ENCODE measurements at regions not wholly inside any gene's neighbourhood (a gene's known extent, or its start where the extent isn't known, plus 50 kb on each side); places are given as distances from the start of the nearest gene placed in this dataset.

GRCh38 chr5:145362266-145362665, 472.9 kb downstream of the PRELID2 start:
- Histone ChIP-seq H3K27me3 (ENCODE audit: control insufficient read depth, insufficient read depth, low read length) (no peaks in the 10 kb centered on the region), H3K27ac (ENCODE audit: low read depth, low read length) (no peak overlapping the region), H3K9ac (ENCODE audit: low read length) (no peak overlapping the region), H3K4me3 (ENCODE audit: low read length) (no peak overlapping the region), H3K36me3 (ENCODE audit: control insufficient read depth, insufficient read depth, low read length) (no peaks in the 10 kb centered on the region), H3K4me1 (ENCODE audit: control insufficient read depth, insufficient read depth, low read length) (no peaks in the 10 kb centered on the region)

GRCh38 chr5:145360936-145361335, 474.2 kb downstream of the PRELID2 start:
- Histone ChIP-seq H3K27me3 (ENCODE audit: control insufficient read depth, insufficient read depth, low read length) (no peaks in the 10 kb centered on the region), H3K4me3 (ENCODE audit: low read length) (no peak overlapping the region), H3K9ac (ENCODE audit: low read length) (no peak overlapping the region), H3K27ac (ENCODE audit: low read depth, low read length) (no peak overlapping the region), H3K4me1 (ENCODE audit: control insufficient read depth, insufficient read depth, low read length) (no peaks in the 10 kb centered on the region), H3K36me3 (ENCODE audit: control insufficient read depth, insufficient read depth, low read length) (no peaks in the 10 kb centered on the region)

GRCh38 chr5:145350513-145350912, 484.6 kb downstream of the PRELID2 start:
- Histone ChIP-seq H3K27ac (ENCODE audit: low read depth, low read length) (no peak overlapping the region), H3K9ac (ENCODE audit: low read length) (no peak overlapping the region), H3K36me3 (ENCODE audit: control insufficient read depth, insufficient read depth, low read length) (no peaks in the 10 kb centered on the region), H3K4me1 (ENCODE audit: control insufficient read depth, insufficient read depth, low read length) (no peaks in the 10 kb centered on the region), H3K27me3 (ENCODE audit: control insufficient read depth, insufficient read depth, low read length) (no peaks in the 10 kb centered on the region), H3K4me3 (ENCODE audit: low read length) (no peak overlapping the region)

- Histone ChIP-seq H3K27ac (ENCODE audit: low read depth, low read length) (no peak overlapping the region), H3K36me3 (ENCODE audit: control insufficient read depth, insufficient read depth, low read length) (no peaks in the 10 kb centered on the region), H3K4me1 (ENCODE audit: control insufficient read depth, insufficient read depth, low read length) (no peaks in the 10 kb centered on the region), H3K9ac (ENCODE audit: low read length) (no peak overlapping the region), H3K4me3 (ENCODE audit: low read length) (no peak overlapping the region), H3K27me3 (ENCODE audit: control insufficient read depth, insufficient read depth, low read length) (no peaks in the 10 kb centered on the region)
Observed at GRCh38 chr5:145347026-145347616, 488.0 kb downstream of the PRELID2 start.

GRCh38 chr5:145345511-145346287, 489.4 kb downstream of the PRELID2 start:
- no peak overlapping the region for H3K4me3 ChIP-seq (ENCODE audit: low read length)
- H3K27me3 ChIP-seq (ENCODE audit: control insufficient read depth, insufficient read depth, low read length), result no peaks in the 10 kb centered on the region
- H3K27ac ChIP-seq (ENCODE audit: low read depth, low read length), result no peak overlapping the region
- no peaks in the 10 kb centered on the region for H3K36me3 ChIP-seq (ENCODE audit: control insufficient read depth, insufficient read depth, low read length)
- no peak overlapping the region for H3K9ac ChIP-seq (ENCODE audit: low read length)
- H3K4me1 ChIP-seq (ENCODE audit: control insufficient read depth, insufficient read depth, low read length), result no peaks in the 10 kb centered on the region

- H3K9ac ChIP-seq (ENCODE audit: low read length), result no peak overlapping the region
- no peaks in the 10 kb centered on the region for H3K4me1 ChIP-seq (ENCODE audit: control insufficient read depth, insufficient read depth, low read length)
- no peak overlapping the region for H3K27ac ChIP-seq (ENCODE audit: low read depth, low read length)
- H3K36me3 ChIP-seq (ENCODE audit: control insufficient read depth, insufficient read depth, low read length), result no peaks in the 10 kb centered on the region
- H3K27me3 ChIP-seq (ENCODE audit: control insufficient read depth, insufficient read depth, low read length), result no peaks in the 10 kb centered on the region
- H3K4me3 ChIP-seq (ENCODE audit: low read length), result no peak overlapping the region
Observed at GRCh38 chr5:145341842-145342241, 493.3 kb downstream of the PRELID2 start.

GRCh38 chr5:145340099-145340498, 495.0 kb downstream of the PRELID2 start:
- Histone ChIP-seq H3K4me1 (ENCODE audit: control insufficient read depth, insufficient read depth, low read length) (no peaks in the 10 kb centered on the region), H3K36me3 (ENCODE audit: control insufficient read depth, insufficient read depth, low read length) (no peaks in the 10 kb centered on the region), H3K27me3 (ENCODE audit: control insufficient read depth, insufficient read depth, low read length) (no peaks in the 10 kb centered on the region), H3K27ac (ENCODE audit: low read depth, low read length) (no peak overlapping the region), H3K9ac (ENCODE audit: low read length) (no peak overlapping the region), H3K4me3 (ENCODE audit: low read length) (no peak overlapping the region)

GRCh38 chr5:145324767-145325479, 510.2 kb downstream of the PRELID2 start:
- Histone ChIP-seq H3K27ac (ENCODE audit: low read depth, low read length) (no peak overlapping the region), H3K9ac (ENCODE audit: low read length) (no peak overlapping the region), H3K36me3 (ENCODE audit: control insufficient read depth, insufficient read depth, low read length) (no peaks in the 10 kb centered on the region), H3K4me3 (ENCODE audit: low read length) (no peak overlapping the region), H3K27me3 (ENCODE audit: control insufficient read depth, insufficient read depth, low read length) (no peaks in the 10 kb centered on the region), H3K4me1 (ENCODE audit: control insufficient read depth, insufficient read depth, low read length) (no peaks in the 10 kb centered on the region)

GRCh38 chr5:145324101-145324500, 511.0 kb downstream of the PRELID2 start:
- H3K27ac ChIP-seq (ENCODE audit: low read depth, low read length), result no peak overlapping the region
- no peaks in the 10 kb centered on the region for H3K27me3 ChIP-seq (ENCODE audit: control insufficient read depth, insufficient read depth, low read length)
- H3K9ac ChIP-seq (ENCODE audit: low read length), result no peak overlapping the region
- no peaks in the 10 kb centered on the region for H3K36me3 ChIP-seq (ENCODE audit: control insufficient read depth, insufficient read depth, low read length)
- no peaks in the 10 kb centered on the region for H3K4me1 ChIP-seq (ENCODE audit: control insufficient read depth, insufficient read depth, low read length)
- H3K4me3 ChIP-seq (ENCODE audit: low read length), result no peak overlapping the region

GRCh38 chr5:145316282-145316681, 518.9 kb downstream of the PRELID2 start:
- H3K27me3 ChIP-seq (ENCODE audit: control insufficient read depth, insufficient read depth, low read length), result no peaks in the 10 kb centered on the region
- H3K36me3 ChIP-seq (ENCODE audit: control insufficient read depth, insufficient read depth, low read length), result no peaks in the 10 kb centered on the region
- H3K4me3 ChIP-seq (ENCODE audit: low read length), result no peak overlapping the region
- H3K9ac ChIP-seq (ENCODE audit: low read length), result no peak overlapping the region
- H3K4me1 ChIP-seq (ENCODE audit: control insufficient read depth, insufficient read depth, low read length), result no peaks in the 10 kb centered on the region
- no peak overlapping the region for H3K27ac ChIP-seq (ENCODE audit: low read depth, low read length)

GRCh38 chr5:145307866-145308382, 527.2 kb downstream of the PRELID2 start:
- no peaks in the 10 kb centered on the region for H3K27me3 ChIP-seq (ENCODE audit: control insufficient read depth, insufficient read depth, low read length)
- no peaks in the 10 kb centered on the region for H3K4me1 ChIP-seq (ENCODE audit: control insufficient read depth, insufficient read depth, low read length)
- no peak overlapping the region for H3K4me3 ChIP-seq (ENCODE audit: low read length)
- no peaks in the 10 kb centered on the region for H3K36me3 ChIP-seq (ENCODE audit: control insufficient read depth, insufficient read depth, low read length)
- no peak overlapping the region for H3K27ac ChIP-seq (ENCODE audit: low read depth, low read length)
- no peak overlapping the region for H3K9ac ChIP-seq (ENCODE audit: low read length)

GRCh38 chr5:145295236-145295835, 539.8 kb downstream of the PRELID2 start:
- H3K27me3 ChIP-seq (ENCODE audit: control insufficient read depth, insufficient read depth, low read length), result no peaks in the 10 kb centered on the region
- no peaks in the 10 kb centered on the region for H3K36me3 ChIP-seq (ENCODE audit: control insufficient read depth, insufficient read depth, low read length)
- no peaks in the 10 kb centered on the region for H3K4me1 ChIP-seq (ENCODE audit: control insufficient read depth, insufficient read depth, low read length)
- no peak overlapping the region for H3K4me3 ChIP-seq (ENCODE audit: low read length)
- no peak overlapping the region for H3K9ac ChIP-seq (ENCODE audit: low read length)
- no peak overlapping the region for H3K27ac ChIP-seq (ENCODE audit: low read depth, low read length)

Measured in rectal smooth muscle tissue (tissue), 1 donor.